ENCODE measurements at regions not wholly inside any gene's neighbourhood (a gene's known extent, or its start where the extent isn't known, plus 50 kb on each side); places are given as distances from the start of the nearest gene placed in this dataset.

DNA sequence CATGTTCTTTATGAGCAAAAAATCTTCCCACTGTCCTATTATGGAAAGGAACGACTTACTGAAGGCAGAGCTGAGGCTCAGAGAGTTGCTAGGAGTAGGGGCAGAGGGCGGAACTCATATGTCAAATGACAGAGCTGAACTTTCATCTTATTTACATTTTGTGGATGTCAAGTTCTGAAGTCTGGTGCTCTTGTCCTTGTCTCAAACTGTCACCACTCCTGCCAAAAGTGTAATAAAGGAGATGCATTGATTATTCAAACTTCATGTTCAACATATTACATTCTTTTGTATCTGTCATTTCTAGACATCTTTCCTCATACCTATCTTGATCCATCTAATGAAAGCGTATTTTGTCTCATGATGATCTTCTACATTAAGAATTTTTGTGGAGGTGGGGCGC, 57.1 kb upstream of the C11orf87 start:
- TF ChIP-seq, protein P1, sequence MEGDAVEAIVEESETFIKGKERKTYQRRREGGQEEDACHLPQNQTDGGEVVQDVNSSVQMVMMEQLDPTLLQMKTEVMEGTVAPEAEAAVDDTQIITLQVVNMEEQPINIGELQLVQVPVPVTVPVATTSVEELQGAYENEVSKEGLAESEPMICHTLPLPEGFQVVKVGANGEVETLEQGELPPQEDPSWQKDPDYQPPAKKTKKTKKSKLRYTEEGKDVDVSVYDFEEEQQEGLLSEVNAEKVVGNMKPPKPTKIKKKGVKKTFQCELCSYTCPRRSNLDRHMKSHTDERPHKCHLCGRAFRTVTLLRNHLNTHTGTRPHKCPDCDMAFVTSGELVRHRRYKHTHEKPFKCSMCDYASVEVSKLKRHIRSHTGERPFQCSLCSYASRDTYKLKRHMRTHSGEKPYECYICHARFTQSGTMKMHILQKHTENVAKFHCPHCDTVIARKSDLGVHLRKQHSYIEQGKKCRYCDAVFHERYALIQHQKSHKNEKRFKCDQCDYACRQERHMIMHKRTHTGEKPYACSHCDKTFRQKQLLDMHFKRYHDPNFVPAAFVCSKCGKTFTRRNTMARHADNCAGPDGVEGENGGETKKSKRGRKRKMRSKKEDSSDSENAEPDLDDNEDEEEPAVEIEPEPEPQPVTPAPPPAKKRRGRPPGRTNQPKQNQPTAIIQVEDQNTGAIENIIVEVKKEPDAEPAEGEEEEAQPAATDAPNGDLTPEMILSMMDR (IDR thresholded peaks at IDR 0.05; ENCODE audit: borderline replicate concordance, extremely low read depth, low read length, poor library complexity, severe bottlenecking), result no peak
- no peak for TF ChIP-seq EZH2 (IDR thresholded peaks at IDR 0.05; ENCODE audit: borderline replicate concordance, low read depth, low read length, severe bottlenecking)
